GM23338 (cell line): ENCODE measurements at regions not wholly inside any gene's neighbourhood (a gene's known extent, or its start where the extent isn't known, plus 50 kb on each side); places are given as distances from the start of the nearest gene placed in this dataset.
"Not testable (repeated sequence)": the region's sequence is repeated elsewhere in the genome, so short reads cannot be mapped to it uniquely, and the experiment has no call there.

Experiments used
- ATAC-seq: fragments of 200-7000 bp; cut with Tn5 transposase; 3 replicates; pipeline ENCODE4 v1.9.1; 2020
- DNase-seq: peaks from one replicate; pipeline ENCODE4 v3.0.0-alpha.2; 2015; ENCODE audit warnings: low spot score
- H2AFZ ChIP-seq: fragments of 200-600 bp; sonication (generic); 2 replicates; pipeline ENCODE4 v1.8.0; 2016; ENCODE audit warnings: antibody characterized with exemption, mild to moderate bottlenecking, moderate library complexity
- H3F3A ChIP-seq: fragments of 200-600 bp; sonication (generic); replicated peaks from 2 replicates; pipeline ENCODE4 v1.8.0; 2017; ENCODE audit warnings: antibody characterized with exemption, mixed run types, low read depth
- H3K27ac ChIP-seq: fragments of 200-600 bp; sonication (generic); 2 replicates; pipeline ENCODE4 v1.6.1; 2016; ENCODE audit warnings: low read depth
- H3K27me3 ChIP-seq: fragments of 200-600 bp; sonication (generic); 2 replicates; pipeline ENCODE4 v1.8.0; 2016; ENCODE audit warnings: mild to moderate bottlenecking, mixed run types, moderate library complexity; ENCODE audit not compliant: insufficient read depth
- H3K36me3 ChIP-seq: fragments of 200-600 bp; sonication (generic); 2 replicates; pipeline ENCODE4 v1.8.0; 2016; ENCODE audit warnings: mild to moderate bottlenecking; ENCODE audit not compliant: insufficient read depth
- H3K4me1 ChIP-seq: fragments of 200-600 bp; sonication (generic); 2 replicates; pipeline ENCODE4 v1.8.0; 2016; ENCODE audit warnings: mild to moderate bottlenecking, moderate library complexity; ENCODE audit not compliant: insufficient read depth
- H3K4me2 ChIP-seq: fragments of 200-600 bp; sonication (generic); 2 replicates; pipeline ENCODE4 v1.7.1; 2017; ENCODE audit warnings: mixed run types
- H3K4me3 ChIP-seq: fragments of 200-600 bp; sonication (generic); 2 replicates; pipeline ENCODE4 v1.6.1; 2016; ENCODE audit warnings: mixed run types
- H3K79me2 ChIP-seq: fragments of 200-600 bp; sonication (generic); replicated peaks from 2 replicates; pipeline ENCODE4 v1.8.0; 2017; ENCODE audit warnings: mild to moderate bottlenecking; ENCODE audit not compliant: insufficient read depth
- H3K9me2 ChIP-seq: fragments of 200-600 bp; sonication (generic); 2 replicates; pipeline ENCODE4 v1.8.0; 2017; ENCODE audit not compliant: insufficient read depth
- H4K20me1 ChIP-seq: fragments of 200-600 bp; sonication (generic); replicated peaks from 2 replicates; pipeline ENCODE4 v1.8.0; 2017; ENCODE audit warnings: mild to moderate bottlenecking; ENCODE audit not compliant: insufficient read depth
- H3K27ac Mint-ChIP-seq: 2 replicates; pipeline ENCODE4 v1.8.0; 2020; ENCODE audit warnings: inconsistent platforms, mild to moderate bottlenecking, moderate library complexity, mixed read lengths
- H3K27me3 Mint-ChIP-seq: 3 replicates; pipeline ENCODE4 v1.8.0; 2022; ENCODE audit warnings: low read depth, mild to moderate bottlenecking, moderate library complexity, mixed read lengths, inconsistent platforms; ENCODE audit not compliant: insufficient read depth, poor library complexity
- H3K36me3 Mint-ChIP-seq: 3 replicates; pipeline ENCODE4 v1.8.0; 2021; ENCODE audit warnings: low read depth, mild to moderate bottlenecking, inconsistent platforms, moderate library complexity, mixed read lengths
- H3K4me1 Mint-ChIP-seq: 3 replicates; pipeline ENCODE4 v1.8.0; 2020; ENCODE audit warnings: mild to moderate bottlenecking, inconsistent platforms, mixed read lengths
- H3K4me3 Mint-ChIP-seq: 3 replicates; pipeline ENCODE4 v1.8.0; 2021; ENCODE audit warnings: moderate library complexity, mild to moderate bottlenecking, inconsistent platforms, mixed read lengths
- H3K9me3 Mint-ChIP-seq: 3 replicates; pipeline ENCODE4 v1.8.0; 2020; ENCODE audit warnings: moderate library complexity, mild to moderate bottlenecking, inconsistent platforms, mixed read lengths

DNA sequence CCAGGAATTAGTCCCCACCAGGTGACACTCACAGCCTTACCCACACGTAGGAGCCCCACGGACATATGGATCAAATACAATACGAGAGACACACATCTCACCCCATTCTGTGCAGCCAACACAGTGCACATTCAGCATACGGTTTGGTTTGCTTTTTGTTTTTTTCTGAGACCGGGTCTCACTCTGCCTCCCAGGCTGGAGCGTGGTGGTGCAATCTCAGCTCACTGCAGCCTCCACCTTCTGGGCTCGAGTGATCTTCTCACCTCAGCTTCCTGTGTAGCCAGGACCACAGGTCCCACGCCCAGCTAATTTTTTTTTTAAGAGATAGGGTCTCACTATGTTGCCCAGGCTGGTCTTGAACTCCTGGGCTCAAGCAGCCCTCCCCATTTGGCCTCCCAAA is 102.8 kb downstream of the POTEB start:
- H3K9me3 Mint-ChIP-seq, H3K4me2 ChIP-seq, H3K4me3 Mint-ChIP-seq, H3K4me1 ChIP-seq, DNase-seq, H3K9me2 ChIP-seq, H3K4me1 Mint-ChIP-seq, H3K36me3 ChIP-seq, H3K27me3 ChIP-seq, H3K36me3 Mint-ChIP-seq, H3K27me3 Mint-ChIP-seq, H4K20me1 ChIP-seq, H2AFZ ChIP-seq, ATAC-seq, H3K79me2 ChIP-seq, H3K27ac ChIP-seq, H3F3A ChIP-seq, H3K4me3 ChIP-seq, H3K27ac Mint-ChIP-seq: not testable (repeated sequence)

DNA sequence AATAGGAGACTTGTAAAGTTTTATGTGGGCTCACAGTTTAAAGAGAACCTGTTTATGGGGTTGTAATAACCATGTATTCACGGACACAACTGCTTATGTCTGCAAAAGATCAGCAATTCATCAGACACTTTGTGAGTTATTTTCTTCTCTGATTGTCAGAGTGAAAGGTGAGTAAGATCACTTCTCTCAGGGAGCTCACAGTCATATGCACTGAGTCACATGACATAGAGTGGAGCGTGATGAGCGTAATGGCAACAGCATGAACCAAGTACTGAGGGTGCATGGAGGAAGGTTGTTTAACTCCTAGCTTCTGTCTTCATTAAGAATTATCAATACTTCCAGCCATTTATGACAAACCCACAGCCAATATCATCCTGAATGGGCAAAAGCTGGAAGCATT is 111.0 kb downstream of the POTEB start:
- H3K36me3 ChIP-seq, H3K4me3 Mint-ChIP-seq, H3K4me2 ChIP-seq, H3K27me3 ChIP-seq, ATAC-seq, H3K9me2 ChIP-seq, H3K27me3 Mint-ChIP-seq, DNase-seq, H3K4me1 ChIP-seq, H3K27ac ChIP-seq, H3K27ac Mint-ChIP-seq, H2AFZ ChIP-seq, H3K4me1 Mint-ChIP-seq, H3K4me3 ChIP-seq, H3K36me3 Mint-ChIP-seq, H3K79me2 ChIP-seq, H3F3A ChIP-seq, H3K9me3 Mint-ChIP-seq, H4K20me1 ChIP-seq: not testable (repeated sequence)

DNA sequence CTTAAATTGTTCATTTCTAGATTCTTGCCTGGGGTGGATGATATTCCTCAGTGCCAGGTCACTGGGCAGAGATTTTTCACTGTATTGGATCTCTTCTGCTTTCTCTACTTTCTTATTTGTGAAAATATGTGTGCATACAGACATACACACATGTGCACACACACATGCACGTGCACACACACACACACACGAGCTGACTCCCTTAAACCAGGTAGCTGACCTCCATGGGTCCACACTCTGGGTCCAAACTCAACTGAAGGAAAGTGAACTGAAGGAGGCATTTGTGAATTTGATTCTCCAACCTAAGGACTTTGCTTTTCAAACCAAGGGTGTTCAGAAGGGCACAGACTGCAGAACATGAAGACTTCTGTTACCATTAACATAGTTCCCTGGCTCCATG is 113.8 kb downstream of the POTEB start:
- not testable (repeated sequence) for H3K36me3 Mint-ChIP-seq, H3K27ac Mint-ChIP-seq

DNA sequence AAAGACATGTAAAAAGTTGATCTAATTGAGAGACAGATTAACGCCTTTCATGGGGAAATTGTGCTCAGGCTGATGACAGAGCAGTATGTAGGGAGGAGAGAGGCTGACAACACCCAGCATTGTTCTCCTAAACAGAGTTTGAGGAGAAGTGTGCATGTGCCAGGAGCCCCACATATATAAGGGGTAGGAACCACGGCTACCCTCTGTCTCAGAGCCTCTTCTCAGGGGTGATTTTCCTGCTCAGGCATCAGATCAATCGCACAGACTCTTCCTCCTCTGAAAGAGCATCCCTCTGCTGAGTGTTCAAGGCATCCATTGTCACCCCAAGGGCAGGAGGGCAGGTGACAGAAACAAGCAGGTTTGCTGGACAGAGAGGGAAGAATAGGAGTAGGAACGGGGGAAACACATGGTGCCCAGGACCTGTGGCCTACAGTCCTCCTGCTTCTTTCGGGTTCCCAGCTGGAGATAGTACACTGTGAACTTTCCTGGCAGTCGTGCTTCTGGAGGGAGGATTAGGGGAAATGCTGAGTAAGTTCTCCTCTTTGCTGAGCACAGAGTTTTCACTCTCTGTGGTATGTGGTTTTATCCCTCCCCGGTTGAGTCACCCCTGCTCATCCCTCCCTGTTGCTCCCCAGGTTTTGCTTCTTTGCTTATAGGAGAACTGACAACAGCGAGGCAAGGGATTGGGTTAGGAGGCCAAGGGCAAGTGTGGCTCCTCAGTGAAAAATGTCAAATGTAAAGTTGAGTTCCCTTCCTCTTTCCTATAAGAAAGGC is 117.1 kb downstream of the POTEB start:
- H3K36me3 Mint-ChIP-seq, H3K27ac Mint-ChIP-seq, H2AFZ ChIP-seq, H4K20me1 ChIP-seq, H3K36me3 ChIP-seq, H3K4me2 ChIP-seq, H3K27me3 Mint-ChIP-seq, ATAC-seq, H3K9me2 ChIP-seq, H3K79me2 ChIP-seq, H3K4me3 ChIP-seq, H3K27me3 ChIP-seq, H3K4me1 Mint-ChIP-seq, H3K27ac ChIP-seq, DNase-seq, H3F3A ChIP-seq, H3K4me3 Mint-ChIP-seq, H3K4me1 ChIP-seq: not testable (repeated sequence)
- peaks cover 12% of the 10 kb centered on the region for H3K9me3 Mint-ChIP-seq

More for the DNA sequence above, 113.8 kb downstream of the POTEB start:
- H3K9me2 ChIP-seq, H3F3A ChIP-seq, H3K4me1 ChIP-seq, H3K79me2 ChIP-seq, H4K20me1 ChIP-seq, H3K27me3 ChIP-seq, H3K4me1 Mint-ChIP-seq, DNase-seq, H3K9me3 Mint-ChIP-seq, H3K4me3 ChIP-seq, ATAC-seq, H3K4me3 Mint-ChIP-seq, H3K27me3 Mint-ChIP-seq, H3K36me3 ChIP-seq, H2AFZ ChIP-seq, H3K4me2 ChIP-seq, H3K27ac ChIP-seq: not testable (repeated sequence)

DNA sequence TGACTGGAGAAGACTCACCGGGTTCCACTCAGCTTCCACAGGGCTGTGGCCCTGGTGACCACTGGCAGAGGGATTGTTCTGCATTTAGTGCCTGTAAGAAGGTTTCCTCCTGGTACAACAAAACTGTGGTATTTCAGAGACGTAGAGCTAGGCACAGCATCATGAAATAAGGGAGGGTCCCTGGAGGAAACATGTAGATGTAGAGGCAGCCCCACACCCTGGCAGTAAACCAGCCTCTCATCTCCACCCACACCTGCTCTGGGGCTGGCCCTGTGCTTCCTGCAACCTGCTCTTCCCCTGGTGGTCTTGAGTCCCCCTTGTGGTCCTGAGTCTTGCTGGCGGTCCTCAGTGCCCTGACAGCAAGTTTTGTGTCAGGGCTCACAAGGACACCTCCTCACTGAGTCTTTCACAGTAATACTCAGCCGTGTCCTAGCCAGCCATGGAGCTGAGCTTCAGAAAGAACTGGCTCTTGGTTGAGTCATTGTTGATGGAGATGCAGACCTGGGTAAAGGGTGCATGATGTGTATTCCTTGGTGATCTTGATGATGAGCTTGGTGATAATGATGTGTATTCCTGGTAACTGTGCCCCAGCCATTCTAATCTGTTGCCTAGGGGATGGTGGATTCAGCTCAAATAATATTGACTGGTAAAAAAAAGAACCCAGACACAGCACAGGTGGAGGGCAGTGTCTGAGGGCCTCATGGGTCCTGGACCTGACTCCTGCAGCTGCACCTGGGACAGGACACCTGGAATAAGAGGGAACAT is 118.0 kb downstream of the POTEB start:
- H3K27ac Mint-ChIP-seq, H3K36me3 Mint-ChIP-seq, H3K27me3 ChIP-seq, H3K9me2 ChIP-seq, H3K27me3 Mint-ChIP-seq, ATAC-seq, H3K36me3 ChIP-seq, H3K4me1 Mint-ChIP-seq, H3K4me3 ChIP-seq, H3K4me3 Mint-ChIP-seq, H3K4me1 ChIP-seq, DNase-seq, H3F3A ChIP-seq, H2AFZ ChIP-seq, H3K27ac ChIP-seq, H4K20me1 ChIP-seq, H3K79me2 ChIP-seq, H3K4me2 ChIP-seq: not testable (repeated sequence)
- peaks cover 12% of the 10 kb centered on the region for H3K9me3 Mint-ChIP-seq

DNA sequence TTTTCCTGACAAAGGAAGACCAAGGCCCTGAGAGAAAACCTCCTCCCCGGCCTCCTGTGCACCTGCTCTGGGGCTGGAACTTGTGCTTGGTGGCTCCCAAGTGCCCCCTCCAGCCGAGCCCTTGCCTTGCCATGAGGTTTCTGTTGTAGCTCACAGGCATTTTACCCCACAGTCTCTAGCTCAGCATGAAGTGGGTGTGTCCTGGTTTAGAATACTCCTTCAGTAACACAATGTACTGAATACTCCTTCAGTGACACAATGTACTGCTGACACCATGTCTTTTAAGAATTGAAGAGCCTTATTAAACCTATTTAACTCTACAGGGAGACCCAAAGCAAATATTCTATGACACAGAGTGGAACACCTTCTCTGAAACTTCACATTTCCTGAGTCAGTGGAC is 123.7 kb downstream of the POTEB start:
- not testable (repeated sequence) for H3K4me2 ChIP-seq, H3K4me3 ChIP-seq, H2AFZ ChIP-seq, H3F3A ChIP-seq, H3K9me3 Mint-ChIP-seq, H3K27ac Mint-ChIP-seq, H3K79me2 ChIP-seq, ATAC-seq, H3K36me3 ChIP-seq, H4K20me1 ChIP-seq, H3K9me2 ChIP-seq, H3K27me3 Mint-ChIP-seq, H3K27ac ChIP-seq, DNase-seq, H3K4me1 ChIP-seq, H3K36me3 Mint-ChIP-seq, H3K4me1 Mint-ChIP-seq, H3K4me3 Mint-ChIP-seq, H3K27me3 ChIP-seq
